ENCODE measurements at regions not wholly inside any gene's neighbourhood (a gene's known extent, or its start where the extent isn't known, plus 50 kb on each side); places are given as distances from the start of the nearest gene placed in this dataset.

DNA sequence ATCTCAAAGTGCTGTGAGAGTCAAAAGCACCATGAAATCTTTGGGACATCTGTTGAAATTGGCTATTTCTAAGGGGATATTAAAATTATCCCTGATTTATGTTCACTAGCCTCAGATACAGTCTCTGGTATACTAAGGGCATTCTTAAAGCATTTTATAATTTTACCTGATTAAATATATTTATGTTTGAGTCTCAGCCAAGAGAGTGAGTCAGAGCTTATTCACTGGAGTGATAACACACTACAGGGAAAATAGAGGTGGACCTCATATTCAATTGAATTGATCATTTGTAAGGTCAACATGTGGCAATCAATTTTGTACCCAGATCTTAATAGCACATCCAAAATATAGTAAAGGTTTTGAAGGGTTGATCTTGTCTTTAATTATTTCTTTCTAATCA is 733.6 kb downstream of the EPHA3 start:
- no peaks in the 10 kb centered on the region for H3K36me3 Mint-ChIP-seq
- H3K4me1 Mint-ChIP-seq, result no peaks in the 10 kb centered on the region
- DNase-seq, result no peak
- no peaks in the 10 kb centered on the region for H3K27me3 Mint-ChIP-seq (ENCODE audit: low read depth in 3 of 3)
- peaks cover 5 to 41% (median 19%) of the 10 kb centered on the region in 6 donors for H3K9me3 Mint-ChIP-seq
- H3K27ac Mint-ChIP-seq, result no peak overlapping the region
- no peak overlapping the region for H3K4me3 Mint-ChIP-seq

DNA sequence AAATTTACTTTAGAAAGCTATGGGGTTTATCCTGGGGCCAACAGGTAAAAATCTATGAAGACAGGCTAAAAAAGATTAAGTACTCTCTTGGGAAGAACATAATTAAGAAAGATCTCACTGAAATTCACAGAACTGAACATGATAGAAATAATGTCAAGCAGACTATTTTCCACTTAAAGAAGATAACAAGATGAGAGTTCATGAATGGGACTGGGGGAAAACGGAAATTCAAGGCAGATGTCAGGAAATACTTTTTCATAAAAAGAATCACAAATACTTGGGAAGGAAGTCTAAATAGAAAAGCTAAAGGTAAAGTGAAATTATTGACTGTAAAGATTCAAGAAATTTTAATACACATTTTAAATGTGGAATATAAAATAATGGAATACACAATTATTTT is 737.6 kb downstream of the EPHA3 start:
- Mint-ChIP-seq H3K36me3 (no peaks in the 10 kb centered on the region), H3K4me3 (no peak overlapping the region)

GRCh38 chr3:89847955-89848354 is 740.5 kb downstream of the EPHA3 start:
- no peaks in the 10 kb centered on the region for H3K36me3 Mint-ChIP-seq
- H3K4me1 Mint-ChIP-seq, result no peaks in the 10 kb centered on the region
- no peak overlapping the region for H3K4me3 Mint-ChIP-seq
- no peak overlapping the region for H3K27ac Mint-ChIP-seq
- peaks cover 8 to 31% (median 17%) of the 10 kb centered on the region in 6 donors for H3K9me3 Mint-ChIP-seq
- H3K27me3 Mint-ChIP-seq (ENCODE audit: low read depth in 3 of 3), result peaks cover 0 to 1% (median 0%) of the 10 kb centered on the region in 3 donors
- DNase-seq, result no peak

More for the DNA sequence above, 737.6 kb downstream of the EPHA3 start:
- no peak for DNase-seq
- Mint-ChIP-seq H3K27me3 (ENCODE audit: low read depth in 3 of 3) (peaks cover 0 to 1% (median 0%) of the 10 kb centered on the region in 3 donors), H3K9me3 (peaks cover 5 to 35% (median 18%) of the 10 kb centered on the region in 6 donors), H3K4me1 (no peaks in the 10 kb centered on the region), H3K27ac (no peak overlapping the region)

GRCh38 chr3:89851974-89852621 is 744.7 kb downstream of the EPHA3 start:
- H3K4me1 Mint-ChIP-seq, result no peaks in the 10 kb centered on the region

DNA sequence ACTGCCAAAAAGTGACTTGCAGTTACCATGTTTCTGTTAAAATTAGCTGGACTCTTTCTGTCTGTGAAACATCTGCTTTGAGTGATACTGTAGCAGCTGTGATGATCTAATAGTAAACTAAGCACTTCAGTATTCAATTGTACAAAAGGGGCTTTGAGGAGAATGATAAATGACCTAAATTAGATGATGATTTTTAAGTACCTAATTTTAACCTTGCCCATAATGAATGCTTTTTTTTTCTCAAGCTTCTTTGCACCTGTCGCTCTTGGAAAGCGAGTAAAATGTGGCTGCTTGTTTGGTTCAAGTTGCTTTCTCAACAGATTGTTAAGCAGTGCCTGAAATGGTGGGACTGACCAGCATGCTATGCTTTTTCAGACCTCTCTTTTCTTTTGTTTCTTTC is 752.3 kb downstream of the EPHA3 start:
- no peaks in the 10 kb centered on the region for H3K36me3 Mint-ChIP-seq
- H3K27me3 Mint-ChIP-seq (ENCODE audit: low read depth in 3 of 3), result peaks cover 0 to 4% (median 0%) of the 10 kb centered on the region in 3 donors
- no peaks in the 10 kb centered on the region for H3K4me1 Mint-ChIP-seq
- DNase-seq, result no peak
- H3K27ac Mint-ChIP-seq, result no peak overlapping the region
- H3K4me3 Mint-ChIP-seq, result no peak overlapping the region
- H3K9me3 Mint-ChIP-seq, result peaks cover 5 to 66% (median 22%) of the 10 kb centered on the region in 6 donors

More at GRCh38 chr3:89851974-89852621, 744.7 kb downstream of the EPHA3 start:
- Mint-ChIP-seq H3K9me3 (peaks cover 11 to 53% (median 21%) of the 10 kb centered on the region in 6 donors), H3K27ac (no peak overlapping the region), H3K4me3 (no peak overlapping the region), H3K27me3 (ENCODE audit: low read depth in 3 of 3) (peaks cover 0 to 1% (median 0%) of the 10 kb centered on the region in 3 donors), H3K36me3 (no peaks in the 10 kb centered on the region)
- DNase-seq, result no peak

GRCh38 chr3:89867286-89867685 is 759.9 kb downstream of the EPHA3 start:
- Mint-ChIP-seq H3K27me3 (ENCODE audit: low read depth in 3 of 3) (no peaks in the 10 kb centered on the region), H3K36me3 (no peaks in the 10 kb centered on the region), H3K27ac (no peak overlapping the region), H3K4me1 (no peaks in the 10 kb centered on the region), H3K9me3 (peaks cover 4 to 43% (median 18%) of the 10 kb centered on the region in 6 donors), H3K4me3 (no peak overlapping the region)
- no peak for DNase-seq

DNA sequence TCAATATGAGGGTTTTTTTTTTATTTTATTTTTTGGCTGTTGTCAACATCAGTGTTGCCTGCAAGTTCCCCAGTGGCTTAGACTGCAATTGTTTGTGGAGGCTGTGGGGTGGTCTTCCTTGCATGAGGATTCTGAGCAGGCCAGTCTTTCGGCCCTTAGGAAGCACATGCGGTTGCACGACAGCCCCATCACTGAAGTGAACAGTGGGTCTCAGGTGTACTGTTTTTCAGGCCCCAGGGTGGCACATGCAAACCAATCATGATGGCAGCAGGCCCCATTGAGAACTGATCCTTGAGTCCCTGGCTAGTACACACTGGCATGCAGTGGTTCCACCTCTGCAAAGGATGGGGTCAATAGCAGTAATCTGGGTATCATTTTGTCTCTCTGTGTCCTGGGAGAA is 768.7 kb downstream of the EPHA3 start:
- peaks cover 13 to 43% (median 28%) of the 10 kb centered on the region in 6 donors for H3K9me3 Mint-ChIP-seq
- H3K27ac Mint-ChIP-seq, result no peak overlapping the region
- no peak for DNase-seq
- H3K4me1 Mint-ChIP-seq, result no peaks in the 10 kb centered on the region
- H3K27me3 Mint-ChIP-seq (ENCODE audit: low read depth in 3 of 3), result peaks cover 0 to 1% (median 0%) of the 10 kb centered on the region in 3 donors
- H3K4me3 Mint-ChIP-seq, result no peak overlapping the region
- H3K36me3 Mint-ChIP-seq, result peaks cover 0 to 3% (median 0%) of the 10 kb centered on the region in 3 donors

- Mint-ChIP-seq H3K4me1 (no peaks in the 10 kb centered on the region), H3K9me3 (peaks cover 13 to 45% (median 30%) of the 10 kb centered on the region in 6 donors), H3K36me3 (peaks cover 0 to 3% (median 0%) of the 10 kb centered on the region in 3 donors), H3K4me3 (no peak overlapping the region), H3K27me3 (ENCODE audit: low read depth in 3 of 3) (peaks cover 0 to 2% (median 0%) of the 10 kb centered on the region in 3 donors), H3K27ac (no peak overlapping the region)
- no peak for DNase-seq
Measured at GRCh38 chr3:89877230-89877629, 769.8 kb downstream of the EPHA3 start.

DNA sequence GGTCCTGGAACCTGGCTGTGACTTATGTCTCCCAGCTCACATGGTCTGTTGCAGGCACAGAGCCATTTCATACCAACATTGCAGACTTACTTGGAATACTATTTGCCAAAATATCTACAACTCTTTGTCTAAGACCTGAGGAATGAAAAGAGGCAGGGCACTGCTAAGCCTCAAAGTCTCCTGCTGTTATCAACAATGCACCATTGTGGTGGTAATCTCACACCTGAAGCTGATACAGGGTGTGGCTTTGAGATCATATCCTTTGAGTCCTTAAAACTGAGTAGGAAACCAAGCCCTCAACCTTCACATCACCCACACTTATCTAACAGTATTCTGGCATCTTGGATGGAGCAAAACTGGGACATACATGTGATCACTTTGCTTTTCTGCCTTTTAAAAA is 782.0 kb downstream of the EPHA3 start:
- Mint-ChIP-seq H3K27me3 (ENCODE audit: low read depth in 3 of 3) (peaks cover 0 to 1% (median 0%) of the 10 kb centered on the region in 3 donors), H3K4me1 (no peaks in the 10 kb centered on the region), H3K9me3 (peaks cover 6 to 29% (median 16%) of the 10 kb centered on the region in 6 donors), H3K4me3 (no peak overlapping the region), H3K27ac (no peak overlapping the region), H3K36me3 (no peaks in the 10 kb centered on the region)
- no peak for DNase-seq

GRCh38 chr3:89908711-89909213 is 801.3 kb downstream of the EPHA3 start:
- no peak overlapping the region for H3K27ac Mint-ChIP-seq
- H3K27me3 Mint-ChIP-seq (ENCODE audit: low read depth in 3 of 3), result no peaks in the 10 kb centered on the region
- peaks cover 4 to 51% (median 33%) of the 10 kb centered on the region in 6 donors for H3K9me3 Mint-ChIP-seq
- peaks cover 0 to 4% (median 0%) of the 10 kb centered on the region in 3 donors for H3K36me3 Mint-ChIP-seq
- no peaks in the 10 kb centered on the region for H3K4me1 Mint-ChIP-seq
- DNase-seq, result no peak
- no peak overlapping the region for H3K4me3 Mint-ChIP-seq

DNA sequence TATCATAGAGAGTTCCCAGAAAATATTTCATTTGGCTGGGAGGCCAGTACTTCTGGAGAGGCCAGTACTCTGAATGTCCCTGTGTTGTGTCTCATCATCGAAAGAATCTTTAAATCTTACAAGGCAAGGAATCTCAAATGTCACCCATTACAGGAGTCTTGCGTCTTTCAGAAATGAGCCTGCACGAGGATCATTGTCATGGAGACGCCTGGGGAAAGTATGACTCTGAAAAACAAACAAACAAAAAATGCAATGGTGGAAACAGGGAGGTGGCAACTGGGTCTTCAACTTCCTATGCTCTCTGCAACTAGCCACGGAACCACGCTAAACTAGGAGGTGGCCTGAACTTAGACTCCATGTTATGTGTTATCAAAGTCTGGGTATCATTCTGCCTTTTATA is 804.6 kb downstream of the EPHA3 start:
- DNase-seq, result no peak
- no peaks in the 10 kb centered on the region for H3K36me3 Mint-ChIP-seq
- no peaks in the 10 kb centered on the region for H3K4me1 Mint-ChIP-seq
- no peaks in the 10 kb centered on the region for H3K27me3 Mint-ChIP-seq (ENCODE audit: low read depth in 3 of 3)
- H3K27ac Mint-ChIP-seq, result no peak overlapping the region
- peaks cover 0 to 48% (median 18%) of the 10 kb centered on the region in 6 donors for H3K9me3 Mint-ChIP-seq
- H3K4me3 Mint-ChIP-seq, result no peak overlapping the region

DNA sequence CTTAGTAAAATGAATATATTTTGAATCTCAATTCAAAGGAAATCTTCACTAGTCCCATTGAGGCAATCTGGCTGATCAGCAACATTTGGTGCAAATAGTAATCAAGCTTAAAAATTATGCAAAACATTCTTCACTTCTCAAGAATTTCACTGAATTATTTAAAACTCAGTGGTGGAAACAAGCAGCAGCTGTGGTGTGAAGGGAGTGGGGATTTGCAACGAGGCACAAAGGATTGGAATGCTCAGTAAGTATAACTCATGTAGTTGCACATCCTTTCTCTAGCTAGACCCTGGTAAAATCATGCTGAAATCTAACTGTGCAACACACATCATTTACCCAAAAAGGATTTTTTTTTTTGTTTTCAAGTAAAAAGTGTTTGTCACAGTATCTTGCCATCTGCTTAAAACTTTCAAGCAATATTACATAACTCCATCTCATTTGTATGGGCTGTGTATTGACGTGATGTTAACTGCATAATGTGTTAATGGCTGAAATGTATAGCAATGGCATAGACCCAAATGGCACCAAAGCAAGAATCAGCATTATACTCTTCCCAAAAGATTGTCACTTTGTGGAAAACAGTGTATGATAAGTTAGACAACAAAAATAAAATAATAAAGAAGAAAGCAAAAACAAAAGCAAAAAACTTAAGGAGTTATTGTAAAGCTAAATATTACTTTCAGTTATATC is 816.6 kb downstream of the EPHA3 start:
- DNase-seq, result no peak
- H3K27ac Mint-ChIP-seq, result no peak overlapping the region
- peaks cover 7 to 33% (median 26%) of the 10 kb centered on the region in 6 donors for H3K9me3 Mint-ChIP-seq
- H3K36me3 Mint-ChIP-seq, result no peaks in the 10 kb centered on the region
- no peaks in the 10 kb centered on the region for H3K27me3 Mint-ChIP-seq (ENCODE audit: low read depth in 3 of 3)
- H3K4me1 Mint-ChIP-seq, result no peaks in the 10 kb centered on the region
- no peak overlapping the region for H3K4me3 Mint-ChIP-seq

DNA sequence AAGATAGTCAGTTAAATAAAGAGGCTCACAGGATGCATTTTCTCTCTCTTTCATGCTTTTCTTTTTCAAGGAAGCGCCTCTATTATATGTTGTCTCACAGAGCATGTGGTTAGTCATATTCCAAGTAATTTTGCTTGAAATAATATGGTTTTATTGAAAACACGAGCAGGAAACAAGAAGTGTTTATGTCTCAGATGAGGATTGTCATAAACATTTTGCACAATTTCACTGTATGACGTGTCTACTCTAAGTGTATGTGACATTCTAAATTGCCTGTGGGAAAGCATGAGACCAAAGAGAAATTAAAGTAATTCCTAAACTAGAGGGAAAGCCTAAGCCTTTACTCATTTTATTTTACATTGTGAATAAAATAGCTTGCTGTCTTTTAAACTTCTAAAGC is 818.6 kb downstream of the EPHA3 start:
- H3K4me1 Mint-ChIP-seq, result no peaks in the 10 kb centered on the region
- no peak overlapping the region for H3K4me3 Mint-ChIP-seq
- no peaks in the 10 kb centered on the region for H3K27me3 Mint-ChIP-seq (ENCODE audit: low read depth in 3 of 3)
- peaks cover 8 to 43% (median 31%) of the 10 kb centered on the region in 6 donors for H3K9me3 Mint-ChIP-seq
- H3K36me3 Mint-ChIP-seq, result no peaks in the 10 kb centered on the region
- no peak overlapping the region for H3K27ac Mint-ChIP-seq
- no peak for DNase-seq

DNA sequence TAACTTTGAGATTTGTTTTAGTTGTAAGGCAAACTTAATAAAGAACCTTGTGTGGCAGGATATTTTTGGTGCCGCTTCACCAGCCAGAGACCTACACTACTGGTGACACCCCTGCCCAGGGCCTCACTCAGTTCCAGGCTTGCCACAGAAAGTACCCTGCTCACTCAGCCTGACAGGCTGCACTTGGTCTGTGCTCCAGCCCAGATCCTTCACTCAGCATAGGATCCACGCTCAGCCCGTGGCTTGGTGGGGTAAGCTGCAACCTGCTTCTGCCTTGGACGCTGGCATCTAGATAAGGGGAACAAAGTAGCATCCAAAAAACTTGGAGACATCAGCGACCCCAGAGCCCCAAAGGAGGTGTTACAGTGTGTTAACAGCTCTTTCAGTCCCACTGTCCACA is 825.5 kb downstream of the EPHA3 start:
- Mint-ChIP-seq H3K27me3 (ENCODE audit: low read depth in 3 of 3) (peaks cover 0 to 2% (median 0%) of the 10 kb centered on the region in 3 donors), H3K27ac (no peak overlapping the region), H3K9me3 (peaks cover 14 to 46% (median 23%) of the 10 kb centered on the region in 6 donors), H3K36me3 (no peaks in the 10 kb centered on the region), H3K4me3 (no peak overlapping the region), H3K4me1 (no peaks in the 10 kb centered on the region)
- no peak for DNase-seq

All from immature natural killer cell (primary cell).